Naive B cell (primary cell): ENCODE measurements at regions not wholly inside any gene's neighbourhood (a gene's known extent, or its start where the extent isn't known, plus 50 kb on each side); places are given as distances from the start of the nearest gene placed in this dataset.
"Not testable (repeated sequence)": the region's sequence is repeated elsewhere in the genome, so short reads cannot be mapped to it uniquely, and the experiment has no call there.

Experiments used
- ATAC-seq, 2 donors: fragments of 150-1000 bp; cut with Tn5 transposase; 2 replicates each; pipeline ENCODE4 v1.10.0; 2021; ENCODE audit warnings: low read depth in 2 of 2, mild to moderate bottlenecking in 2 of 2, moderate library complexity in 2 of 2
- DNase-seq: peaks from one replicate; pipeline ENCODE4 v3.0.0; 2022
- H3K27ac Mint-ChIP-seq, 6 donors: one replicate each; pipeline ENCODE4 v1.8.0; 2020 to 2022; ENCODE audit warnings: mild to moderate bottlenecking in 6 of 6, mixed read lengths in 6 of 6, moderate library complexity in 5 of 6, inconsistent platforms in 2 of 6
- H3K27me3 Mint-ChIP-seq, 3 donors: one replicate each; pipeline ENCODE4 v1.8.0; 2021 to 2022; ENCODE audit warnings: mixed read lengths in 3 of 3, mild to moderate bottlenecking in 1 of 3
- H3K36me3 Mint-ChIP-seq, 2 donors: one replicate each; pipeline ENCODE4 v1.8.0; 2020 to 2022; ENCODE audit warnings: mixed read lengths in 2 of 2, inconsistent platforms in 1 of 2, mild to moderate bottlenecking in 1 of 2
- H3K4me1 Mint-ChIP-seq, 3 donors: one replicate each; pipeline ENCODE4 v1.8.0; 2020 to 2022; ENCODE audit warnings: mixed read lengths in 3 of 3, inconsistent platforms in 1 of 3, mild to moderate bottlenecking in 1 of 3, moderate library complexity in 1 of 3
- H3K4me3 Mint-ChIP-seq, 8 donors: one replicate each; pipeline ENCODE4 v1.8.0; 2020 to 2022; ENCODE audit warnings: mild to moderate bottlenecking in 8 of 8, mixed read lengths in 8 of 8, moderate library complexity in 8 of 8, inconsistent platforms in 2 of 8
- H3K9me3 Mint-ChIP-seq, 7 donors: one replicate each; pipeline ENCODE4 v1.8.0; 2020 to 2022; ENCODE audit warnings: mixed read lengths in 7 of 7, mild to moderate bottlenecking in 5 of 7, inconsistent platforms in 2 of 7, moderate library complexity in 1 of 7

DNA sequence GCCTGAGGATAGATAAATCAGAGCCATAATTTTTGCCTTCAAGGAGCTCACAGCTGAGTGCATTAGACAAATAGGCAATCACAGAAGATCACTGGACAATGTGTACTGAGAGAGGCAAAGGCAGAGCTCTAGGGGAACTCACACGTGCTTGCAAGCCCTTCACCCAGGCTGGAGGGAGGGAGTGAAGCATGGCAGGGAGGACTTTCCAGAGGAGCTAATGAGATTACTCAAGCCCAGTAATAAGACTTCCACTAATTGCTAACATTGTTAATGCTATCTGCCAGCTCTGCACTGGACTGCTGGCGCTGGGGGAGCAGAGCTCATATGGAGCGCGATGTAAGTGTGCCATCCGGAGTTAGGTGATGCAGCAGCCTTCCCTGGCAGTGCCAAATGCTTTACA lies 408.4 kb downstream of the NTRK2 start:
- no peak overlapping the region for H3K27ac Mint-ChIP-seq
- no peaks in the 10 kb centered on the region for H3K4me1 Mint-ChIP-seq
- no peak overlapping the region for H3K4me3 Mint-ChIP-seq
- H3K9me3 Mint-ChIP-seq = peaks cover 0 to 10% (median 4%) of the 10 kb centered on the region in 7 donors
- H3K36me3 Mint-ChIP-seq = no peaks in the 10 kb centered on the region
- DNase-seq (no peak), ATAC-seq (no peak)
- H3K27me3 Mint-ChIP-seq = peaks cover 0 to 10% (median 7%) of the 10 kb centered on the region in 3 donors

DNA sequence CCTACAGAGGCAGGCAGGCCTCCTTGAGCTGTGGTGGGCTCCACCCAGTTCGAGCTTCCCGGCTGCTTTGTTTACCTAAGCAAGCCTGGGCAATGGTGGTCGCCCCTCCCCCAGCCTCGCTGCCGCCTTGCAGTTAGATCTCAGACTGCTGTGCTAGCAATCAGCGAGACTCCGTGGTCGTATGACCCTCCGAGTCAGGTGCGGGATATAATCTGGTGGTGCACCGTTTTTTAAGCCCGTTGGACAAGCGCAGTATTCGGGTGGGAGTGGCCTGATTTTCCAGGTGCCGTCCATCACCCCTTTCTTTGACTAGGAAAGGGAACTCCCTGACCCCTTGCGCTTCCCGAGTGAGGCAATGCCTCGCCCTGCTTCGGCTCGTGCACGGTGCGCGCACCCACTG lies 407.6 kb downstream of the NTRK2 start:
- ATAC-seq, H3K27me3 Mint-ChIP-seq, H3K27ac Mint-ChIP-seq, DNase-seq, H3K36me3 Mint-ChIP-seq, H3K4me3 Mint-ChIP-seq, H3K4me1 Mint-ChIP-seq: not testable (repeated sequence)
- peaks cover 0 to 10% (median 4%) of the 10 kb centered on the region in 7 donors for H3K9me3 Mint-ChIP-seq
